Stimulated activated CD4-positive, alpha-beta T cell treated with anti-CD3 and anti-CD28 coated beads, Interleukin-15, amount 100 ng/mL, for 1 hour (primary cell): ENCODE measurements at regions not wholly inside any gene's neighbourhood (a gene's known extent, or its start where the extent isn't known, plus 50 kb on each side); places are given as distances from the start of the nearest gene placed in this dataset.
"Not testable (repeated sequence)": the region's sequence is repeated elsewhere in the genome, so short reads cannot be mapped to it uniquely, and the experiment has no call there.

Source experiments
- DNase-seq, 2 donors: peaks; one replicate each; pipeline ENCODE4 v3.0.0-alpha.2; 2020; ENCODE audit warnings: low read depth in 1 of 2, low spot score in 1 of 2

- DNase-seq, result no peak
Measured at GRCh38 chr19:29060813-29061364, 152.1 kb downstream of the UQCRFS1 start.

GRCh38 chr19:29056535-29056934 is 156.4 kb downstream of the UQCRFS1 start:
- no peak for DNase-seq

GRCh38 chr19:29054886-29055675 is 157.9 kb downstream of the UQCRFS1 start:
- no peak for DNase-seq

- DNase-seq, result no peak
Measured at GRCh38 chr19:29048873-29049272, 164.1 kb downstream of the UQCRFS1 start.

DNA sequence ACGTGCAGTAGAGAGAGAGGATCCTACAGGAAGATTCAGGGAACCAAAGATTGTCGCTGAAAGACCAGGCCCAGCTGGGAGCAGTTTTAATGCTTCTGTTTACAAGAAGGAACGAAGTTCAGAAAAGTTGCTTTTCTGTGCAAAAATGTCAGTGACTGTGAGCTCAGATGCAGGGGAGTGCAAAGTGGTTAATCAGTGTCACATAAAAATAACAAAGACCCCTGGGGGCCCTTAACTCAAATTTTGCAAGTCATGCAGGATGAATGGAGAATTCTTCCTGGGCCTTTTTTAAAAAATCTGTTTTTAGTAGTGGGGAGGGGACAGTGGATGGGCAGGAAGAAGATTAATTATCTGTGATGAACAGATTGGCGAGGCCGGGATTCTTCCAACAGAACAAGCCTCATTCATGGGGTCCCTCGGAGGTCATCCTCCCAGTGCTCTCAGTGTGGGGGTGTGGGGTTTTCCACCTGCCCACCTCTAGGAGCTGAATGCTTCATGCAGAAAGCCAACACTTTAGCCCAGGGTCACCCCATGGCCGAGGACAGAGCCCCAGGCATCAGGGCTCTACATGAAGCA is 167.2 kb downstream of the UQCRFS1 start:
- no peak for DNase-seq

DNA sequence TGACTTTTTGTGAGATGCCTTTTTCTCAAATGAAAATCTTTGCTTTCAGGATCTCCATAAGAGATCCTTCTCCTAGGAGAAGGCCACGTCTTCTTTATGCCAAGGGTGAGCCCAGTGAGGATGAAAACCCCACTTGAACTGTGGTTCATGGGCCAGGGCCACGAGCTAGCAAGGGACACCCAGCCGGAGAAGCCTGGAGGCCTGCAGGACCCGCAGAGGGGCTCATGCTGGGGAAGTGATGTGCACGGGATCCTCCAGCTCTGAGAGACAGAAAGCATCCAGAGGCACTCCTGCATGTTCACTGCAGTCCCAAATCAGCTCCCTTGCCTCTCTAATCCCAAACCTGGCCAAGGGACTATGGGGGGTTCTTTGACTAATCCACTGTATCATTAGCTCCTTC is 168.9 kb downstream of the UQCRFS1 start:
- DNase-seq, result no peak

DNA sequence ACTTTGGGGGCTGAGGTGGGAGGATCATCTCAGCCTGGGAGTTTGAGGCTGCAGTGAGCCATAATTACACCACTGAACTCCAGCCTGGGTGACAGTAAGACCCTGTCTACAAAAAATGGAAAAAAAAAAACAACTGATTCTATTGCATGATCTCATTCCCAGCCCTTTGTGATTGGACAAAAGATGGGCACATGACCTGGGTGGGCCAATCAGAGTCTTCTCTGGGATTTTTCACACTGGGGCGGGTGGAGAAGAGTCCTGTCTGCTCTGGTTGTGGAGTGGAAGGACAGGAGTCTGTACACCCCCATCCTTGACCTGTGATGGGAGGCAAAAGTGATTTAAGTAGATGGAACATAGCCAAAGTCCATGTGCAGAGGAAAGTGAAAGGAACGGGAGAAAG is 170.5 kb downstream of the UQCRFS1 start:
- DNase-seq, result no peak

DNA sequence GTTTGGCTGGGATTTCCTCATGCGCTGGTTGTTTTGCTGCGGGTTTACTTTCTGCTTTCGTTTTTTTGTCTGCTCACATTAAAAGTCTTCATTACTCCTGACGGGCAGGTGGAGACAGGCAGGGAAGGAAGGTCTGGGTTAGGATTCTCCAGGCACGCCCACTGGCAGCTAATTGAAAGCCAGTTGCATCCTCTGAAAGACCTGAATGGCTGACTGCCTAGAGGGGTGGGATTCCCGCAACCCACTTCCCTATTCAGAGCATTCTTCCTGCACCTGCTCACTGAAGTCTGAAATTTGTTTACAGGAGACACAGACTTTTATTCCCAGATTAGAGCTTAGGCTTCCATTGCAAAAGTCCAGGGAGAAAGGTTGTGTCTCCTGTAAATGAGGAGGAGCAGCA is 172.0 kb downstream of the UQCRFS1 start:
- DNase-seq, result no peak

DNA sequence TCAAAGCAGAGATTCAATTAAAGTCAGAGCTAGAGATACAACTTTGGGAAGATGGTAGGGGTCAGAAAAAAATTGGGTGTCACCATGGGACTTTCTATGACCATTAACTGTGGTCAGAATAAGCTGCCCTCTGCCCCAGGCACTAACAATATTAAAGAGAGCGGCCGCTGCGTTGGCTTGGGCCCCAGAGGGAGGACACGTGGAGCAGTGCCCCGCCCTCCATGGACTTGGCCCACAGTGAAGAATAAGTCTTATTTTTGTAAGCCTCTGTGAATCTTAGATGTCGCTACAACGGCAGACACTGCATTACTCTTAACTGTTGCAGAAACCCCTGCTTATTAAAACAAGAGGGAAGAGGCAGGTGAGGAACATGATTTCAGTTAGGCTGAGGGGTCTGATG is 172.7 kb downstream of the UQCRFS1 start:
- DNase-seq, result no peak

- not testable (repeated sequence) for DNase-seq
Measured at GRCh38 chr19:29039036-29039435, 173.9 kb downstream of the UQCRFS1 start.

DNA sequence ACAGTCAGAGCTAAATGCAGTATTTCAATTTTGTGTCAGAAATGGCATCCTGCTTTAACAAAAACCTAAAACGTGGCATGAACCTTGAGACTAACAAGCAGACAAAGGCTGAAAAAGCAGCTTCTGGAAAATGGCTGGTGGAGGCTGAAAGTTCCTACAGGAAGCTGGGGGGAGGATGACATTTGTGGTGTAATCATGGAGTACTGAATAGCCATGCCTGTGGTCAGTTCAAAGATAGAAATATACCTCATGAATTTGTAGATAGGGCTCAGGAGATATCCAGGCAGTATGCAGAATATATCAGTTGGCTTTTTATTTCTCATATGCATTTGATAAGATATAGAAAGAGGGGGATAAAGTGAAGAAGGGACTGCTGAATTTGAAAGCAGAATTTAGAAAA is 181.7 kb downstream of the UQCRFS1 start:
- no peak for DNase-seq

DNA sequence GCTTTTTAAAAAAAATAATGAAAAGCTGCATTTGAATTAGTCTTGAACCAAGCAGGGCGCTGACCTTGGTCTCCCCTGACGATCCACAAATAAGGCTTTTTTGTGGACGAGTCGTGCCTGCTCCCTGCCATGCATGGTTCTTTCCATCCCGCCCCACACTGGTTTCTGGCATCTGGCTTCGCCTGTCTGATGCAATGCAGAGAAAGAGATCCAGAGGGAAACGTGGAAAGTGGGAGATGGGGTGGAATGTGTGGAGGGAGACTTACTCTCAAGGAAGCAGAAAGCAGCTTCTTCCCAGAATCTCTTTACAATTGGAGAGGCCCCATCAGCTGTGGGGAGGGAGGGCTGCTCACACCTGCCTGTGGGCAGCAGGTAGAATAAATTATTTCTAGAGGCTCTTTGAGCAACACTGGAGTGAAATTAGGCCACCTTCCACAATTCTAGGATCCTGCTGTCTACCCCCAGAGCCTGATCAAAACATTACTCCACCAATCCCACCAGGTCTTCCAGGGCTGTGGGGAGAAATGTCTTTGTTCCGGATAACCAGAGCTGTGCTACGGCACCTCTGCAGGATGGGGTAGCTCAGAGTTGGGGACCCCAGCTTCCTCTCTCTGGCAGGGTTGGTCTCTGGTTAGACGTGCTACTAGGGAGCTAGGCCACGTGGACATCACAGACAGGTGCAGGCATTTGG is 183.5 kb downstream of the UQCRFS1 start:
- no peak for DNase-seq

GRCh38 chr19:29022599-29022998 is 190.4 kb downstream of the UQCRFS1 start:
- no peak for DNase-seq

DNA sequence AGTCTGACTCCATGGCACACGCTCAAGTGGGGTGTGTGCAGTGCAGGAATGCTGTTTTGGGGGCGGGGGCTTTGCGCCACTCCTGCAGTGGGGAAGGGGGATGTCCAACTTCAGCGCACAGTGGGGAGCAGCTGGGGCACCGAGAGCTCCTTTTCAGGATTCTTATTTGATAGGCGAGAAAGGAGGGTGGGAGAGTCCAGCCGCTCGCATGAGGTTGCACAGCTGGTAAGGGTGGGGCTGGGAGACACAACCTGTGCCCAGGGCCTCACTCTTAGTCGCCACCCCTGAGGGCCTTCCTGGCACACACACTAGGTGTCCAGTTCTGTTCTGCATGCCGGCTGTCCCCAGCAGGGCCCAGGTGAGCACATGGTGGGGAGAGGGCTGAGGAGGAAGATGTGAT is 190.8 kb downstream of the UQCRFS1 start:
- DNase-seq, result no peak

DNA sequence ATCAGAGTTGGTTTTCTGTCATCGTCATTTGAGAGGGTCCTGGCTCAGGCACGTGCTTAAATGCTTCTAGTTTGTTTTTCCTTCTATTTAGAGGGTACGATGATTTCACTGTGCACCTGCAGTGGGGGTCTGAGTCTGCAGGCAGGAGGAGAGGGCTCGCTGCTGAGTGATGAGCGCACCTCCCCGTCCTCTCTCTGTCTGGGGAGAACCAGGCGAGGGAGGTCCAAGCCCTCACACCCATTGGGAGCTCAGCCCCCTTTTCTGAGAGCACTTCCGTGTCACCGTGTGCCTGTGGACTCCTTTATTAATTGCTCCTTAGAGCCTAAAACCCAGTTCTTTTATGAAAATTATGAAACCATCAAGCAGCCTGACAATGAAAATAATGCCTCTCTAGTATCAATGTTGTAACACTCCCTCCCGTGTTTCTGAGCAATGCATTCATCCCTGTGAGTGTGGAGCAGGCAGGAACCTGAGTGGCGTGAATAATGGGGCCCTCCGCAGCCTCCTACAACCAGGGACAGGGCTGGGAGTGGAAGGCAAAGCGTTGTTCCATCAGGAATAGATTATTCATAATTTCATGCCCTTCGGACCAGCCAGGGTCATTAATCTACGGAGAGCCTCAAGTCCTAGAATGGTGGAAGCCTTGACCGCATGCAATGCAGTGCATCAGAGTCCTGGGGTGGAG is 191.6 kb downstream of the UQCRFS1 start:
- DNase-seq, result no peak

DNA sequence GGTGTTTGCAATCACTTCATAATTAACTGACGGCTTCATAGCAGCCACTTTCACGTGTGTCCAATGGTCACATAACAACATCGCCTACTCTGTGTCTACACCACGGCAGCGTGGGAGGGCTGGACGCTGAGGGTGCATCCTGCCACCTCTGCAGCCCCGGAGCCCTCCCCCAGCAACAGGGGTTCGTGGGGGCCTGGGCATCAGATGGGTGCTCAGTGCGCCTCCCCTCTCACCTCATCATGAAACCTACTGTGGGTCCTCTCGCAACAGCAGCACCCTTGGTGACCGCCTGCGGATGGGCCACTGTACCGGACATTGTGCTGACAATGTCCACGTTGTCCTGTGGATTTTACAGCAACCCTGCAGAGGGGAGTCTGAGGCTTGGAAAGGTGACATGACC is 193.5 kb downstream of the UQCRFS1 start:
- no peak for DNase-seq

- DNase-seq, result no peak
Measured at GRCh38 chr19:29018542-29018941, 194.4 kb downstream of the UQCRFS1 start.

GRCh38 chr19:29017788-29018187 is 195.2 kb downstream of the UQCRFS1 start:
- no peak for DNase-seq

DNA sequence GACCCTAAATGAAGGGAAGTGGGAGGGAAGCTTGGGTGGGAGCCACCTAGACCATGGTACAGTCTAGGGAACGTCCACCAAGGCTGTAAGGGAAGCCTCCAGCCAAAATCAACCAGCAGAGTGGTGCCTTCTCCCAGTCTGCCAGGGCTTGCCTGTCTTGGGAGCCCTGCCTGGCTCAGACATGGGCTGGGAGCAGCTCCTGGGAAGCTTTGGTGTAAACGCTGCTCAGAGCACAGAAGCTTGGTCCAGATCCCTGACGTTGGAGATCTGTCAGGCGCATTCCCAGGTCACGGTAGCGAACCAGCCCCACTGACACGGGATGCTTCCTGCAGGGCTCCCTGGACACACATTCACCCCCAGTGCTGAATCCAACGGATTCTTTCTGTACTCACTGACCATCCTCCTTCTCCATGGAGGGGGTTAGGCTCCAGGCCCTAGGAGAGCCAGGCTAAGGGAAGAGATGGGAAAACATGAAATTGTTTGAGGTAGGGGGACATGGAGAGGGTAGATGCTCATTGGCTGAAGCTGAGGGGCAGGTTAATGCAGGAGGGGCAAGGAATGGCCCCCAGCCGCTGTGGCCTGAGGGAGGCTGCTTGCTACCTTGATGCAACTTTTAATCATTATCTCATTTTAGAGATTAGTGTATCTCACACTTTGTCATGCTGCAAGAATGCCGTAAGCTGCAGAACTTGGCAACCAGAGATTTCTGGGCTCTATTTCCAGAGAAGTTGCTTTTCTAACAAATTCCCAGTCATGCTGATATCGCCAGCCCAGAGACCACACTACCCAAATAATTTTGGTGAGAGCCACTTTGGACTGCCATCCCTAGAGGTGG is 195.8 kb downstream of the UQCRFS1 start:
- no peak for DNase-seq

DNA sequence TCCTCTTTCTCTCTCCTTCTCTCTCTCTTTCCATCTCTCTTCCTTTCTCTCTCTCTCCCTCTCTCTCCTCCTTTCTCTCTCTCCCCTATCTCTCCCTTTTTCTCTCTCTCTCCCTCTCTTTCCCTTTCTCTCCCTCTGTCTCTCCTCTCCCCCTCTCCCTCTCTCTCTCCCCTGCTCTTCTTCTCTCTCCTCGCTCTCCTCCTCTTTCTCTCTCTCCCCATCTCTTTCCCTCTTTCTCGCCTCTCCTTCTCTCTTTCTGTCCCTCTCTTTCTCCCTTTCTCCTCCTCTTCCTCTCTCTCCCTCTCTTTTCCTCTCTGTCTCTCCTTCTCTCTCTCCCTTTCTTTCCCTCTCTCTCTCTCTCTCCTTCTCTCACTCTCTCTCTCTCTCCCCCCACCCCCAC is 196.6 kb downstream of the UQCRFS1 start:
- no peak for DNase-seq

GRCh38 chr19:29015569-29015968 is 197.4 kb downstream of the UQCRFS1 start:
- DNase-seq, result no peak
